ENCODE measurements at regions not wholly inside any gene's neighbourhood (a gene's known extent, or its start where the extent isn't known, plus 50 kb on each side); places are given as distances from the start of the nearest gene placed in this dataset.
"Not testable (repeated sequence)": the region's sequence is repeated elsewhere in the genome, so short reads cannot be mapped to it uniquely, and the experiment has no call there.

DNA sequence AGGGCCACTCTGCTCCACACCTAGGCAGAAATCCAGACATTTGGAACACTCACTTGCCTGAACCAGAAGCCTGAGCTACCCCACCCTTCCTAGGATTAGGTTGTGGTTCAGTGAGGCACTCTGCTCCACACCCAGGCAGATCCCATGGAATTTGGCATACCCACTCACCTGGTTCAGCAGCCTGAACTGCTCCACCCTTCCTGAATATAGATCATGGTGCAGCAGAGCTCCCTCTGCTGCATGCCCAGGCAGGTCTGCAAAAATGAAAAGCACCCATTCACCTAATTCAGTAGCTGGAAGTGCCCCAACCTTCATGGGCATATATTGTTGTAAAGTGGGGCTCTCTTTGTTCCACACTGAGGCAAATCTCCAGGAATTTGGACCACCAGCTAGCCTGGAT is 185.1 kb upstream of the CNTNAP5 start:
- DNase-seq = no peak
- Mint-ChIP-seq H3K4me1 (ENCODE audit: low read depth, unreplicated experiment) (no peaks in the 10 kb centered on the region), H3K4me3 (ENCODE audit: unreplicated experiment) (no peak overlapping the region), H3K27me3 (ENCODE audit: unreplicated experiment) (no peaks in the 10 kb centered on the region), H3K36me3 (ENCODE audit: unreplicated experiment) (peaks cover 9% of the 10 kb centered on the region), H3K9me3 (ENCODE audit: unreplicated experiment) (peaks cover 12% of the 10 kb centered on the region), H3K27ac (ENCODE audit: unreplicated experiment) (no peak overlapping the region)
- TF ChIP-seq, protein P1, sequence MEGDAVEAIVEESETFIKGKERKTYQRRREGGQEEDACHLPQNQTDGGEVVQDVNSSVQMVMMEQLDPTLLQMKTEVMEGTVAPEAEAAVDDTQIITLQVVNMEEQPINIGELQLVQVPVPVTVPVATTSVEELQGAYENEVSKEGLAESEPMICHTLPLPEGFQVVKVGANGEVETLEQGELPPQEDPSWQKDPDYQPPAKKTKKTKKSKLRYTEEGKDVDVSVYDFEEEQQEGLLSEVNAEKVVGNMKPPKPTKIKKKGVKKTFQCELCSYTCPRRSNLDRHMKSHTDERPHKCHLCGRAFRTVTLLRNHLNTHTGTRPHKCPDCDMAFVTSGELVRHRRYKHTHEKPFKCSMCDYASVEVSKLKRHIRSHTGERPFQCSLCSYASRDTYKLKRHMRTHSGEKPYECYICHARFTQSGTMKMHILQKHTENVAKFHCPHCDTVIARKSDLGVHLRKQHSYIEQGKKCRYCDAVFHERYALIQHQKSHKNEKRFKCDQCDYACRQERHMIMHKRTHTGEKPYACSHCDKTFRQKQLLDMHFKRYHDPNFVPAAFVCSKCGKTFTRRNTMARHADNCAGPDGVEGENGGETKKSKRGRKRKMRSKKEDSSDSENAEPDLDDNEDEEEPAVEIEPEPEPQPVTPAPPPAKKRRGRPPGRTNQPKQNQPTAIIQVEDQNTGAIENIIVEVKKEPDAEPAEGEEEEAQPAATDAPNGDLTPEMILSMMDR (IDR thresholded peaks at IDR 0.05; ENCODE audit: partially characterized antibody, unreplicated experiment) = no peak

DNA sequence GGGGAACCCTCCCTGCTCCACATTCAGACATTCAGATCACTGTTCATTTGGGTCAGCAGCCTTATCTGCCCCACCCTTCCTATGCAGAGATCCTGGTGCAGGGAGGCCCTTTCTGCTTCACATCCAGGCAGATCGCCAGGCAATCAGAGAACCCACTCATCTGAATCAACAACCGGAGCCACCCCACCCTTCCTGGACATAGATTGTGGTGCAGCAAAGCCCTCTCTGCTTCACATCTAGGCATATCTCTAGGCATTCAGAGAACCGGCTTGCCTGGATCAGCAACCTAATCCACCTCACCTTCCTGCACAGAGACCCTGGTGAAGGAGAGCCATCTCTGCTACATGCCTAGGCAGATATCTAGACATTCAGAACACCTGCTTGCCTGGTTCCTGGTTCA is 184.5 kb upstream of the CNTNAP5 start:
- Mint-ChIP-seq H3K4me1 (ENCODE audit: low read depth, unreplicated experiment) (no peaks in the 10 kb centered on the region), H3K27ac (ENCODE audit: unreplicated experiment) (no peak overlapping the region), H3K4me3 (ENCODE audit: unreplicated experiment) (no peak overlapping the region), H3K36me3 (ENCODE audit: unreplicated experiment) (peaks cover 9% of the 10 kb centered on the region), H3K9me3 (ENCODE audit: unreplicated experiment) (peaks cover 12% of the 10 kb centered on the region), H3K27me3 (ENCODE audit: unreplicated experiment) (no peaks in the 10 kb centered on the region)
- TF ChIP-seq, protein P1 (IDR thresholded peaks at IDR 0.05; ENCODE audit: partially characterized antibody, unreplicated experiment) = no peak
- no peak for DNase-seq

DNA sequence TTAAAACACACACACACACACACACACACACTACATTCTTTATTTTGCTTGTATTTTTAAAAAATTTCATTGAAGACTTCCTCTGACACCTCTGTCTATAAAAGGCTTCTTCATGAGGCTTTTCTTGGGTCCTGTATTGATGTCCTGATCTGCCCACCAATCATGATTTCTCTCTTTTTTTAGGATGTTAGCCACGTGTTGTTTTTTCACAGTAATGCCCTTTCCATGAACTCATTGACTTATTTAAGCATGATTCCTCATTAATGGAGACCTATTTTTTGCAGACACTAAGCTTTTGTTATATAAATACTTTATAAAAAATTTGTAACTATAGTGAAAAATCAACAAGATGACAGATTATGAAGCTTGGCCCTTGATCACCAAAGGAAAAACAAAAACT is 173.8 kb upstream of the CNTNAP5 start:
- H3K36me3 Mint-ChIP-seq (ENCODE audit: unreplicated experiment) = peaks cover 6% of the 10 kb centered on the region
- H3K4me3 Mint-ChIP-seq (ENCODE audit: unreplicated experiment) = no peak overlapping the region
- H3K9me3 Mint-ChIP-seq (ENCODE audit: unreplicated experiment) = peaks cover 2% of the 10 kb centered on the region
- H3K4me1 Mint-ChIP-seq (ENCODE audit: low read depth, unreplicated experiment) = no peaks in the 10 kb centered on the region
- TF ChIP-seq, protein P1 (IDR thresholded peaks at IDR 0.05; ENCODE audit: partially characterized antibody, unreplicated experiment) = no peak
- DNase-seq = no peak
- no peaks in the 10 kb centered on the region for H3K27me3 Mint-ChIP-seq (ENCODE audit: unreplicated experiment)
- no peak overlapping the region for H3K27ac Mint-ChIP-seq (ENCODE audit: unreplicated experiment)

DNA sequence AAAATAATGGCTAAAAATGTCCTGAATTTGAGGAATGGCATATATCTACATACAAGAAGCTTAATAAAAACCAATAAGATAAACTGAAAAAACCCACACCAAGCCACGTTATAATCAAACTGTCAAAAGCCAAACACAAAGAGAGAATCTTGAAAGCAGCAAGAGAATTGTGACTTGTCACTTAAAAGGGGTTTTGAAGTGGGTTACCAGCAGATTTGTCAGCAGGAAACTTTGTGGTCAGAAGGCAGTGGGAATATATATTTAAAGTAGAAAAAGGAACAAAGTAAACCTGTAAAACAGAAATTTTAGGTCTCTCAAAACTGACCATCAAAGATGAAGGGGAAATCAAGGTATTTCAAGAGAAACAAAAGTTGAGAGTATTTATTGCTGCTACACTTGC is 171.9 kb upstream of the CNTNAP5 start:
- Mint-ChIP-seq H3K36me3 (ENCODE audit: unreplicated experiment) (peaks cover 15% of the 10 kb centered on the region), H3K9me3 (ENCODE audit: unreplicated experiment) (peaks cover 4% of the 10 kb centered on the region), H3K27ac (ENCODE audit: unreplicated experiment) (no peak overlapping the region), H3K27me3 (ENCODE audit: unreplicated experiment) (no peaks in the 10 kb centered on the region), H3K4me1 (ENCODE audit: low read depth, unreplicated experiment) (no peaks in the 10 kb centered on the region), H3K4me3 (ENCODE audit: unreplicated experiment) (no peak overlapping the region)
- DNase-seq = no peak
- TF ChIP-seq, protein P1 (IDR thresholded peaks at IDR 0.05; ENCODE audit: partially characterized antibody, unreplicated experiment) = no peak

DNA sequence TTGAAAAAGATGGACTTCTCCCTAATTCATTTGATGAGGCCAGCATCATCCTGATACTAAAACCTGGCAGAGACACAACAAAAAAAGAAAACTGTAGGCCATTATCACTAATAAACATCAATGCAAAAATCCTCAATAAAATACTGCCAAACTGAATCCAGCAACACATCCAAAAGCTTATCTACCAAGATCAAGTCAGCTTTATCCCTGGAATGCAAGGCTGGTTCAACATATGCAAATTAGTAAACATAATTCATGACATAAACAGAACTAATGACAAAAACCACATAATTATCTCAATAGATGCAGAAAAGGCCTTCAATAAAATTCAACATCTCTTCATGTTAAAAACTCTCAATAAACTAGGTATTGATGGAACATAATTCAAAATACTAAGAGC is 166.1 kb upstream of the CNTNAP5 start:
- H3K4me1 Mint-ChIP-seq (ENCODE audit: low read depth, unreplicated experiment); H3K27me3 Mint-ChIP-seq (ENCODE audit: unreplicated experiment); H3K4me3 Mint-ChIP-seq (ENCODE audit: unreplicated experiment); H3K27ac Mint-ChIP-seq (ENCODE audit: unreplicated experiment); H3K9me3 Mint-ChIP-seq (ENCODE audit: unreplicated experiment); DNase-seq: not testable (repeated sequence)
- peaks cover 16% of the 10 kb centered on the region for H3K36me3 Mint-ChIP-seq (ENCODE audit: unreplicated experiment)

DNA sequence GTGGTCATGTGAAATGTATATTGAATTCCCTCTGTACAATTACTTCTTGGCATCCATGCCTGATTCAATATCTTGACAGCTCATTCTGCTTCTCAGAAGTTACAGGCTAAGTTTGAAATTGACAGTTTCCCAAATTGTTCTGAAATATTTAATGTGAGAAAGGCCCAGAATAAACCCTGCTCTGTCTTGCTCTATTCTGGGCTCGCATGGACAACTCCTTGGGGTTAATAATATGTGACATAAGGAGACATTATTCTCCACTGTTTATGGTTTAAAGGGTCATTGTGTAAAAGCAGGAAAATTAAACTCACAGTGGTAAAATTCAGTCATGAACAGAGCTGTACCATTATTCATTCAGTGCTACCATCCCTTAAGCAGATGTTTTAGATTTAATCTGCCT is 160.7 kb upstream of the CNTNAP5 start:
- Mint-ChIP-seq H3K27ac (ENCODE audit: unreplicated experiment) (no peak overlapping the region), H3K36me3 (ENCODE audit: unreplicated experiment) (no peaks in the 10 kb centered on the region), H3K27me3 (ENCODE audit: unreplicated experiment) (no peaks in the 10 kb centered on the region), H3K9me3 (ENCODE audit: unreplicated experiment) (no peaks in the 10 kb centered on the region), H3K4me3 (ENCODE audit: unreplicated experiment) (no peak overlapping the region), H3K4me1 (ENCODE audit: low read depth, unreplicated experiment) (no peaks in the 10 kb centered on the region)
- TF ChIP-seq, protein P1 (IDR thresholded peaks at IDR 0.05; ENCODE audit: partially characterized antibody, unreplicated experiment) = no peak
- no peak for DNase-seq
